GM12878 (cell line): ENCODE measurements at regions not wholly inside any gene's neighbourhood (a gene's known extent, or its start where the extent isn't known, plus 50 kb on each side); places are given as distances from the start of the nearest gene placed in this dataset.

Experiments
- CEBPB ChIP-seq, 2 experiments: fragments of 150-350 bp in 1 of 2; IDR thresholded peaks; 2 replicates each; pipeline ENCODE4 v1.6.1; 2012 to 2014; ENCODE audit warnings: low read depth in 2 of 2, low read length in 2 of 2, borderline replicate concordance in 1 of 2, inconsistent platforms in 1 of 2
- DPF2 ChIP-seq: fragments of 450-650 bp; IDR thresholded peaks from 2 replicates; pipeline ENCODE4 v1.6.1; 2017; ENCODE audit warnings: mild to moderate bottlenecking
- FOXM1 ChIP-seq: IDR thresholded peaks from 2 replicates; pipeline ENCODE4 v1.6.1; 2012; ENCODE audit warnings: low read depth, mild to moderate bottlenecking, inconsistent platforms, low read length, moderate library complexity
- HSF1 ChIP-seq: fragments of 150-350 bp; IDR thresholded peaks from 2 replicates; pipeline ENCODE4 v1.6.1; 2014; ENCODE audit warnings: mild to moderate bottlenecking, low read depth, low read length
- JUND ChIP-seq: IDR thresholded peaks from 2 replicates; pipeline ENCODE4 v1.6.1; 2012; ENCODE audit warnings: low read depth, mild to moderate bottlenecking, low read length, improper control_type of control experiment, moderate library complexity
- NFXL1 ChIP-seq: fragments of 450-650 bp; IDR thresholded peaks from 2 replicates; pipeline ENCODE4 v1.6.1; 2017; ENCODE audit warnings: antibody characterized with exemption, mild to moderate bottlenecking, borderline replicate concordance
- NR2C2 ChIP-seq: IDR thresholded peaks from 2 replicates; pipeline ENCODE4 v1.6.1; 2011; ENCODE audit warnings: borderline replicate concordance, low read depth; ENCODE audit not compliant: control insufficient read depth, insufficient read length
- PKNOX1 ChIP-seq: fragments of 450-650 bp; IDR thresholded peaks from 2 replicates; pipeline ENCODE4 v1.6.1; 2016; ENCODE audit warnings: mild to moderate bottlenecking
- REST ChIP-seq: IDR thresholded peaks from 2 replicates; pipeline ENCODE4 v1.6.1; 2012; ENCODE audit warnings: mild to moderate bottlenecking, low read depth, low read length
- RUNX3 ChIP-seq: IDR thresholded peaks from 2 replicates; pipeline ENCODE4 v1.6.1; 2012; ENCODE audit warnings: low read length, inconsistent platforms
- SUPT20H ChIP-seq: IDR thresholded peaks from 2 replicates; pipeline ENCODE4 v1.6.1; 2011; ENCODE audit warnings: low read depth, mild to moderate bottlenecking, low read length, moderate library complexity, borderline replicate concordance; ENCODE audit not compliant: control insufficient read depth
- TBL1XR1 ChIP-seq: IDR thresholded peaks from 2 replicates; pipeline ENCODE4 v1.6.1; 2012; ENCODE audit warnings: low read depth, low read length, improper control_type of control experiment
- WRNIP1 ChIP-seq: IDR thresholded peaks from 2 replicates; pipeline ENCODE4 v1.6.1; 2011; ENCODE audit warnings: low read depth, low read length, improper control_type of control experiment, borderline replicate concordance
- ZBED1 ChIP-seq: IDR thresholded peaks from 2 replicates; pipeline ENCODE4 v1.6.1; 2016; ENCODE audit warnings: borderline replicate concordance
- ZBTB40 ChIP-seq: fragments of 450-650 bp; IDR thresholded peaks from 2 replicates; pipeline ENCODE4 v1.6.1; 2016; ENCODE audit warnings: mild to moderate bottlenecking, moderate library complexity, borderline replicate concordance
- ZNF217 ChIP-seq: fragments of 450-650 bp; IDR thresholded peaks from 2 replicates; pipeline ENCODE4 v1.6.1; 2017; ENCODE audit warnings: antibody characterized with exemption, mild to moderate bottlenecking
- ZNF274 ChIP-seq: IDR thresholded peaks from one replicate; pipeline ENCODE4 v1.8.0; 2011; ENCODE audit not compliant: insufficient read length, insufficient read depth
- ZZZ3 ChIP-seq: IDR thresholded peaks from 2 replicates; pipeline ENCODE4 v1.6.1; 2011; ENCODE audit warnings: low read depth; ENCODE audit not compliant: control insufficient read depth, insufficient read length

- no peak; a peak in 1 of 4 replicates for TF ChIP-seq CEBPB (IDR thresholded peaks at IDR 0.05; ENCODE audit: borderline replicate concordance in 1 of 2, low read depth in 2 of 2, low read length in 2 of 2)
- TF ChIP-seq ZNF217: no peak
- no peak for TF ChIP-seq SUPT20H
- TF ChIP-seq ZZZ3: no peak
- no peak for TF ChIP-seq ZBTB40
- peak; percentile 98 for TF ChIP-seq DPF2
- no peak for TF ChIP-seq ZBED1
- TF ChIP-seq PKNOX1: peak; percentile 34; the same call in 1 of the 2 replicates
- TF ChIP-seq FOXM1: peak; percentile 30; the same call in 1 of the 2 replicates
- no peak for TF ChIP-seq NR2C2
- TF ChIP-seq ZNF274: no peak
- TF ChIP-seq RUNX3: peak; percentile 80
- TF ChIP-seq TBL1XR1: peak; percentile 69; the same call in 1 of the 2 replicates
- no peak for TF ChIP-seq WRNIP1
- peak; percentile 73; the same call in 1 of the 2 replicates for TF ChIP-seq JUND
- no peak for TF ChIP-seq NFXL1
- no peak for TF ChIP-seq HSF1
- TF ChIP-seq REST: no peak
Observed at GRCh38 chr2:20525041-20526035, 78.5 kb downstream of the RHOB start (continued).
